Endothelial cell of umbilical vein (primary cell): ENCODE measurements at regions not wholly inside any gene's neighbourhood (a gene's known extent, or its start where the extent isn't known, plus 50 kb on each side); places are given as distances from the start of the nearest gene placed in this dataset.

Experiments used
- EZH2 ChIP-seq: IDR thresholded peaks from 2 replicates; pipeline ENCODE4 v1.6.1; 2012; ENCODE audit warnings: borderline replicate concordance, low read depth, mild to moderate bottlenecking, moderate library complexity, low read length, inconsistent platforms; ENCODE audit not compliant: severe bottlenecking
- GATA2 ChIP-seq: IDR thresholded peaks from 2 replicates; pipeline ENCODE4 v1.7.0; 2011; ENCODE audit warnings: low read depth, mild to moderate bottlenecking, moderate library complexity, mixed read lengths, low read length; ENCODE audit not compliant: insufficient read length, insufficient read depth
- POLR2A ChIP-seq: IDR thresholded peaks from 2 replicates; pipeline ENCODE4 v1.6.1; 2012; ENCODE audit warnings: low read depth, mild to moderate bottlenecking, control low read depth, low read length
- TF ChIP-seq, protein P1 (sequence below), 2 donors: IDR thresholded peaks; 1 replicate in 1 of 2; 2 replicates in 1 of 2; pipeline ENCODE4 v1.5.1; 2011; ENCODE audit warnings: low read length in 2 of 2, mild to moderate bottlenecking in 2 of 2, moderate library complexity in 2 of 2, control low read depth in 1 of 2, inconsistent platforms in 1 of 2, low read depth in 1 of 2; ENCODE audit not compliant: insufficient read depth in 1 of 2; ENCODE audit errors: extremely low read depth in 1 of 2

DNA sequence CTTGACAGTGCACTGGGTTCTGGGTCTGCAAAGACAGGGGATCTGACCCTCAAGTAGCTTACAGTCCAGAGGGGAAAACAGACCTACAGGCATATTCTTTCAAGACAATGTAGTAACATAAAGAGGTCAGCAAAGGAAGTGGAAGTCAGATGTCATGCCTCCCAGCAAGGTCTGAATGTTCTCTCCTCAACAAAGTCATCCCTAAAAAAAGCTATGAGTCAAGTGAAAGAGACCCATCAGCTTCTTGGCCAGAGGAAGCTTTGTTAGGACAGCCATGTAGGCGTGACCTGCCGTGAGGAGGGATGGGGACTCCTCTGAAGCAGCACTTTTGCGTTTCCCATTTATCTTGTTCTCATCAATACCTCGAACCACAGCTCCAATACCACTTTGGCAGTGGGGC, 331.6 kb upstream of the NR2F2 start:
- TF ChIP-seq, protein P1, sequence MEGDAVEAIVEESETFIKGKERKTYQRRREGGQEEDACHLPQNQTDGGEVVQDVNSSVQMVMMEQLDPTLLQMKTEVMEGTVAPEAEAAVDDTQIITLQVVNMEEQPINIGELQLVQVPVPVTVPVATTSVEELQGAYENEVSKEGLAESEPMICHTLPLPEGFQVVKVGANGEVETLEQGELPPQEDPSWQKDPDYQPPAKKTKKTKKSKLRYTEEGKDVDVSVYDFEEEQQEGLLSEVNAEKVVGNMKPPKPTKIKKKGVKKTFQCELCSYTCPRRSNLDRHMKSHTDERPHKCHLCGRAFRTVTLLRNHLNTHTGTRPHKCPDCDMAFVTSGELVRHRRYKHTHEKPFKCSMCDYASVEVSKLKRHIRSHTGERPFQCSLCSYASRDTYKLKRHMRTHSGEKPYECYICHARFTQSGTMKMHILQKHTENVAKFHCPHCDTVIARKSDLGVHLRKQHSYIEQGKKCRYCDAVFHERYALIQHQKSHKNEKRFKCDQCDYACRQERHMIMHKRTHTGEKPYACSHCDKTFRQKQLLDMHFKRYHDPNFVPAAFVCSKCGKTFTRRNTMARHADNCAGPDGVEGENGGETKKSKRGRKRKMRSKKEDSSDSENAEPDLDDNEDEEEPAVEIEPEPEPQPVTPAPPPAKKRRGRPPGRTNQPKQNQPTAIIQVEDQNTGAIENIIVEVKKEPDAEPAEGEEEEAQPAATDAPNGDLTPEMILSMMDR (IDR thresholded peaks at IDR 0.05; ENCODE audit: extremely low read depth in 1 of 2, insufficient read depth in 1 of 2, low read depth in 1 of 2, low read length in 2 of 2): no peak
- TF ChIP-seq POLR2A: no peak
- TF ChIP-seq EZH2: no peak
- no peak for TF ChIP-seq GATA2
